ENCODE measurements at regions not wholly inside any gene's neighbourhood (a gene's known extent, or its start where the extent isn't known, plus 50 kb on each side); places are given as distances from the start of the nearest gene placed in this dataset.

GRCh38 chr2:136297312-136297711 lies 179.4 kb upstream of the CXCR4 start:
- POLR2A ChIA-PET = no interaction called here

DNA sequence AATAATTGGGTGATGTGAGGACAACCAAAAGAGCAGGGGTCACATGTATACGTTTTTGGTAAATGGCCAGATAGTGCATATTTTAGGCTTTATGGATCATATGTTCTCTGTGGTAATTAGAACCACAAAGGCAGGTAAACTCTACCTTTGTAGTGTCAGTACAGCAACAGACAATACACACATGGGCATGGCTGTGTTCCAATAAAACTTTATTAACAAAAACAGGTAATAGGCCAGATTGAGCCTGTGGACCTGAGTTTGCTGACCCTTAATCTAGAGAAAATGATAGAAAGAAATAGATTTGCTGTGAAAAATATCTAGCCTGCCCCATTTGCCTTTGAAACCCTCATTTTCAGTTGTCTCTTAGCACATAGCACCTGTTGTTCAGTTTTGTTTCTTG lies 177.2 kb upstream of the CXCR4 start:
- no peaks in the 10 kb centered on the region for H3K9me2 ChIP-seq
- no peaks in the 10 kb centered on the region for H3K9me3 ChIP-seq
- H3K79me2 ChIP-seq (ENCODE audit: insufficient read depth) = no peaks in the 10 kb centered on the region
- H3K4me3 ChIP-seq (ENCODE audit: low read depth in 2 of 2, low read length in 1 of 2) = no peak overlapping the region
- no peak for DNase-seq
- no peak overlapping the region for H3K27ac ChIP-seq (ENCODE audit: low read depth in 2 of 2, low read length in 1 of 2)
- POLR2A ChIA-PET = no interaction called here
- H3K27me3 ChIP-seq (ENCODE audit: insufficient read depth) = no peaks in the 10 kb centered on the region
- H3K36me3 ChIP-seq (replicated peaks in 1 of 2; ENCODE audit: control insufficient read depth in 1 of 2, insufficient read depth in 2 of 2, low read length in 1 of 2) = no peaks in the 10 kb centered on the region
- no peaks in the 10 kb centered on the region for H4K20me1 ChIP-seq (ENCODE audit: insufficient read depth)
- no peak overlapping the region for H3K4me2 ChIP-seq
- no peak overlapping the region for H2AFZ ChIP-seq (ENCODE audit: low read depth)
- TF ChIP-seq FOSL2 (IDR thresholded peaks at IDR 0.05; ENCODE audit: borderline replicate concordance, low read depth) = no peak
- TF ChIP-seq POLR2AphosphoS5 (IDR thresholded peaks at IDR 0.05; ENCODE audit: low read depth, low read length) = no peak
- no peak for TF ChIP-seq RAD21 (IDR thresholded peaks at IDR 0.05; ENCODE audit: low read length)
- no peak for TF ChIP-seq FOXM1 (IDR thresholded peaks at IDR 0.05; ENCODE audit: low read depth)
- TF ChIP-seq RFX5 (IDR thresholded peaks at IDR 0.05; ENCODE audit: low read length) = no peak
- no peak for TF ChIP-seq IRF3 (IDR thresholded peaks at IDR 0.05; ENCODE audit: low read depth, low read length)
- TF ChIP-seq RXRA (IDR thresholded peaks at IDR 0.05; ENCODE audit: borderline replicate concordance, low read depth) = no peak
- no peak for TF ChIP-seq EP300 (IDR thresholded peaks at IDR 0.05; ENCODE audit: borderline replicate concordance in 1 of 2, low read depth in 1 of 2, low read length in 1 of 2)
- H3F3A ChIP-seq (replicated peaks; ENCODE audit: insufficient read depth) = no peaks in the 10 kb centered on the region
- 11% methylated on average over 1 of the region's 1 CpG for WGBS (ENCODE audit: low lambda C conversion rate)
- no peaks in the 10 kb centered on the region for H3K4me1 ChIP-seq (ENCODE audit: control insufficient read depth in 1 of 2, insufficient read depth in 2 of 2, low read depth in 1 of 2, low read length in 1 of 2)
- H3K9ac ChIP-seq = no peak overlapping the region
- CTCF ChIA-PET = no interaction called here

More at GRCh38 chr2:136297312-136297711, 179.4 kb upstream of the CXCR4 start:
- no peaks in the 10 kb centered on the region for H3K79me2 ChIP-seq (ENCODE audit: insufficient read depth)
- H3F3A ChIP-seq (replicated peaks; ENCODE audit: insufficient read depth) = no peaks in the 10 kb centered on the region
- H3K27ac ChIP-seq (ENCODE audit: low read depth in 2 of 2, low read length in 1 of 2) = no peak overlapping the region
- 32% methylated on average over 3 of the region's 3 CpGs for WGBS (ENCODE audit: low lambda C conversion rate)
- no peaks in the 10 kb centered on the region for H3K4me1 ChIP-seq (ENCODE audit: control insufficient read depth in 1 of 2, insufficient read depth in 2 of 2, low read depth in 1 of 2, low read length in 1 of 2)
- H3K27me3 ChIP-seq (ENCODE audit: insufficient read depth) = no peaks in the 10 kb centered on the region
- no peaks in the 10 kb centered on the region for H3K9me3 ChIP-seq
- H4K20me1 ChIP-seq (ENCODE audit: insufficient read depth) = no peaks in the 10 kb centered on the region
- no peak overlapping the region for H3K4me2 ChIP-seq
- no peaks in the 10 kb centered on the region for H3K9me2 ChIP-seq
- TF ChIP-seq JUND (IDR thresholded peaks at IDR 0.05) (no peak), SIN3A (IDR thresholded peaks at IDR 0.05; ENCODE audit: borderline replicate concordance, low read depth, low read length) (no peak), SMC3 (IDR thresholded peaks at IDR 0.05; ENCODE audit: low read depth, low read length) (no peak), GATA2 (CRISPR knock-in tag; IDR thresholded peaks at IDR 0.05) (no peak), MEF2A (IDR thresholded peaks at IDR 0.05; ENCODE audit: borderline replicate concordance, low read depth) (no peak), MAX (IDR thresholded peaks at IDR 0.05; ENCODE audit: low read depth) (no peak), FOXJ3 (CRISPR knock-in tag; IDR thresholded peaks at IDR 0.05) (no peak), TCF12 (IDR thresholded peaks at IDR 0.05) (no peak), EP300 (IDR thresholded peaks at IDR 0.05; ENCODE audit: borderline replicate concordance in 1 of 2, low read depth in 1 of 2, low read length in 1 of 2) (no peak), ELF1 (IDR thresholded peaks at IDR 0.05) (no peak), YY1 (IDR thresholded peaks at IDR 0.05; ENCODE audit: low read depth) (no peak), CHD2 (IDR thresholded peaks at IDR 0.05; ENCODE audit: low read length, partially characterized antibody) (no peak)
- TF ChIP-seq, protein P1, sequence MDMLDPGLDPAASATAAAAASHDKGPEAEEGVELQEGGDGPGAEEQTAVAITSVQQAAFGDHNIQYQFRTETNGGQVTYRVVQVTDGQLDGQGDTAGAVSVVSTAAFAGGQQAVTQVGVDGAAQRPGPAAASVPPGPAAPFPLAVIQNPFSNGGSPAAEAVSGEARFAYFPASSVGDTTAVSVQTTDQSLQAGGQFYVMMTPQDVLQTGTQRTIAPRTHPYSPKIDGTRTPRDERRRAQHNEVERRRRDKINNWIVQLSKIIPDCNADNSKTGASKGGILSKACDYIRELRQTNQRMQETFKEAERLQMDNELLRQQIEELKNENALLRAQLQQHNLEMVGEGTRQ (IDR thresholded peaks at IDR 0.05; ENCODE audit: borderline replicate concordance, low read depth, low read length) = no peak
- TF ChIP-seq, protein P2, sequence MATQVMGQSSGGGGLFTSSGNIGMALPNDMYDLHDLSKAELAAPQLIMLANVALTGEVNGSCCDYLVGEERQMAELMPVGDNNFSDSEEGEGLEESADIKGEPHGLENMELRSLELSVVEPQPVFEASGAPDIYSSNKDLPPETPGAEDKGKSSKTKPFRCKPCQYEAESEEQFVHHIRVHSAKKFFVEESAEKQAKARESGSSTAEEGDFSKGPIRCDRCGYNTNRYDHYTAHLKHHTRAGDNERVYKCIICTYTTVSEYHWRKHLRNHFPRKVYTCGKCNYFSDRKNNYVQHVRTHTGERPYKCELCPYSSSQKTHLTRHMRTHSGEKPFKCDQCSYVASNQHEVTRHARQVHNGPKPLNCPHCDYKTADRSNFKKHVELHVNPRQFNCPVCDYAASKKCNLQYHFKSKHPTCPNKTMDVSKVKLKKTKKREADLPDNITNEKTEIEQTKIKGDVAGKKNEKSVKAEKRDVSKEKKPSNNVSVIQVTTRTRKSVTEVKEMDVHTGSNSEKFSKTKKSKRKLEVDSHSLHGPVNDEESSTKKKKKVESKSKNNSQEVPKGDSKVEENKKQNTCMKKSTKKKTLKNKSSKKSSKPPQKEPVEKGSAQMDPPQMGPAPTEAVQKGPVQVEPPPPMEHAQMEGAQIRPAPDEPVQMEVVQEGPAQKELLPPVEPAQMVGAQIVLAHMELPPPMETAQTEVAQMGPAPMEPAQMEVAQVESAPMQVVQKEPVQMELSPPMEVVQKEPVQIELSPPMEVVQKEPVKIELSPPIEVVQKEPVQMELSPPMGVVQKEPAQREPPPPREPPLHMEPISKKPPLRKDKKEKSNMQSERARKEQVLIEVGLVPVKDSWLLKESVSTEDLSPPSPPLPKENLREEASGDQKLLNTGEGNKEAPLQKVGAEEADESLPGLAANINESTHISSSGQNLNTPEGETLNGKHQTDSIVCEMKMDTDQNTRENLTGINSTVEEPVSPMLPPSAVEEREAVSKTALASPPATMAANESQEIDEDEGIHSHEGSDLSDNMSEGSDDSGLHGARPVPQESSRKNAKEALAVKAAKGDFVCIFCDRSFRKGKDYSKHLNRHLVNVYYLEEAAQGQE (IDR thresholded peaks at IDR 0.05; ENCODE audit: low read depth, low read length) = no peak
- H2AFZ ChIP-seq (ENCODE audit: low read depth) = no peak overlapping the region
- DNase-seq = no peak
- no peaks in the 10 kb centered on the region for H3K36me3 ChIP-seq (replicated peaks in 1 of 2; ENCODE audit: control insufficient read depth in 1 of 2, insufficient read depth in 2 of 2, low read length in 1 of 2)
- no peak overlapping the region for H3K4me3 ChIP-seq (ENCODE audit: low read depth in 2 of 2, low read length in 1 of 2)
- H3K9ac ChIP-seq = no peak overlapping the region
- CTCF ChIA-PET = no interaction called here
